ENCODE measurements at regions not wholly inside any gene's neighbourhood (a gene's known extent, or its start where the extent isn't known, plus 50 kb on each side); places are given as distances from the start of the nearest gene placed in this dataset.

- no CpG with 5 or more reads among the region's 4 CpGs for WGBS (ENCODE audit: extremely low coverage, insufficient read length, low lambda C conversion rate)
- Histone ChIP-seq H3K14ac (ENCODE audit: insufficient read depth, low read length) (no peak overlapping the region), H3K9ac (ENCODE audit: extremely low read depth, insufficient read length, low read length) (no peak overlapping the region), H3K18ac (ENCODE audit: insufficient read length, low read depth, low read length) (no peak overlapping the region), H2BK15ac (ENCODE audit: low read depth, low read length) (no peak overlapping the region), H2BK5ac (ENCODE audit: insufficient read length, low read length) (no peak overlapping the region), H4K91ac (ENCODE audit: insufficient read length, low read depth, low read length) (no peak overlapping the region), H2AFZ (ENCODE audit: low read length) (no peak overlapping the region), H3K27me3 (ENCODE audit: insufficient read depth, low read length) (no peaks in the 10 kb centered on the region), H3K79me1 (ENCODE audit: insufficient read depth, low read depth, low read length, poor library complexity, severe bottlenecking) (no peaks in the 10 kb centered on the region), H2AK5ac (ENCODE audit: insufficient read length, low read length) (no peak overlapping the region), H3K23ac (ENCODE audit: insufficient read length, low read depth, low read length) (no peak overlapping the region), H3K79me2 (ENCODE audit: insufficient read depth, low read length) (no peaks in the 10 kb centered on the region), H3K4me1 (ENCODE audit: insufficient read depth, low read length) (no peaks in the 10 kb centered on the region), H3K4me2 (ENCODE audit: insufficient read depth, insufficient read length, low read length) (no peak overlapping the region), H3K27ac (ENCODE audit: insufficient read length, low read depth, low read length) (no peak overlapping the region), H2BK20ac (ENCODE audit: low read depth, low read length, poor library complexity, severe bottlenecking) (no peak overlapping the region), H3K56ac (ENCODE audit: insufficient read length, low read depth, low read length) (no peak overlapping the region), H3K23me2 (ENCODE audit: insufficient read length, low read depth, low read length, poor library complexity, severe bottlenecking) (no peaks in the 10 kb centered on the region), H4K8ac (replicated peaks; ENCODE audit: insufficient read length, low read depth, low read length) (no peak overlapping the region), H3K4ac (ENCODE audit: low read depth, low read length) (no peak overlapping the region), H4K20me1 (ENCODE audit: control insufficient read depth, insufficient read depth, insufficient read length) (no peaks in the 10 kb centered on the region), H2BK120ac (ENCODE audit: low read depth, low read length, poor library complexity, severe bottlenecking) (no peak overlapping the region), H4K5ac (ENCODE audit: insufficient read length, low read depth, low read length) (no peak overlapping the region), H3K9me3 (ENCODE audit: control insufficient read depth, low read depth, low read length) (no peaks in the 10 kb centered on the region), H2BK12ac (ENCODE audit: insufficient read length, low read depth, low read length) (no peak overlapping the region), H3T11ph (ENCODE audit: low read length) (no peak overlapping the region)
- H3K4me1 Mint-ChIP-seq: peaks cover under 1 to 4% of the 10 kb centered on the region in 2 experiments
- no peak for TF ChIP-seq CTCF (conservative IDR thresholded peaks at IDR 0.05)
- peaks cover under 1% of the 10 kb centered on the region for H3K27me3 Mint-ChIP-seq (ENCODE audit: low read depth)
- H3K9me3 Mint-ChIP-seq: peaks cover 16 to 20% of the 10 kb centered on the region in 2 experiments
- H3K36me3 Mint-ChIP-seq (ENCODE audit: insufficient read depth in 1 of 3, low read depth in 3 of 3): peaks cover 6 to 13% (median 12%) of the 10 kb centered on the region in 3 experiments
- H3K4me3 Mint-ChIP-seq: no peak overlapping the region
- DNase-seq: no peak
- no peak overlapping the region for H3K27ac Mint-ChIP-seq
Measured at GRCh38 chr5:56489272-56489671, 256.1 kb upstream of the ANKRD55 start.

Data from H9 (cell line).